ENCODE measurements at regions not wholly inside any gene's neighbourhood (a gene's known extent, or its start where the extent isn't known, plus 50 kb on each side); places are given as distances from the start of the nearest gene placed in this dataset.

DNA sequence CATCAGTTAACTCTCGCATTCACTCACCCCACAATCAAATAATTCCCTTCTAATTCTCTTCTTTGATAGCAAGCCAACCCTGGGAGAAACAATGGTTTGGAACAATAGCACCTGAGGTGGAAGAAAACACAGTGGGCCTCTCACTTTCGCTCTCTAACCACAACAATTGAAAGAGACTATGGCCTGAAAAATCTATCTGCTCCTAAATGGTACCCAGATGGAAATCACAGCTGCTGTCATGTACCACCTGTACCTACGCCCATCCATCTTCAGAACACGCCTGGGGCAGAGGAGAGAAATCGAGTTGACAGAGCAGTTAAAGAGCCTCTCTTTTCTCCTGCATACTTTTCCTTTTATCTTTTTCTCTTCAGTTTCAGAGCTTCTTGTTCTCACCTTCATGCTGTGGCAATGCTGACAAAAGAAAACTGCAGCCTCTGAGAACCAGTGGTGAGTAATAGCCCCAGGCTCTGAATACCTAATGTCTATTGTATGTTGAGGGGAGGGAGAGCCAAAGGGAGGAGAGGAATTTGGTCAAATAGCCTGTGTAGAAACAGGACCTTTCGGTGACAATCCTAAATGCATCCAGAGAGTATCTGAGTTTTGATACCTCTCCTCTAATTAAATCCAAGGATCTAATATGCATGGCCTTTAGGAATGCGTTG lies 57.7 kb downstream of the ZC3H11B start:
- Histone ChIP-seq H3K27me3 (ENCODE audit: low read length) (no peaks in the 10 kb centered on the region), H4K20me1 (ENCODE audit: low read length) (no peaks in the 10 kb centered on the region), H3K4me3 (ENCODE audit: low read length) (peak overlapping the region; percentile 30; the same call in 1 of the 2 replicates), H3K4me2 (ENCODE audit: low read length) (peak overlapping the region; percentile 60), H3K9ac (ENCODE audit: low read length) (peak overlapping the region; percentile 61), H3K4me1 (ENCODE audit: insufficient read depth, low read length) (peaks cover 23% of the 10 kb centered on the region), H2AFZ (ENCODE audit: low read length) (peak overlapping the region; percentile 3; the same call in 1 of the 2 replicates), H3K9me2 (replicated peaks; ENCODE audit: low read length) (no peaks in the 10 kb centered on the region), H3F3A (ENCODE audit: low read length, unreplicated experiment) (peaks cover 8% of the 10 kb centered on the region), H3K79me2 (ENCODE audit: low read length) (no peaks in the 10 kb centered on the region), H3K9me3 (ENCODE audit: low read length) (no peaks in the 10 kb centered on the region), H3K36me3 (ENCODE audit: low read depth, low read length) (no peaks in the 10 kb centered on the region), H3K27ac (ENCODE audit: low read length) (peak overlapping the region; percentile 89)
- intact Hi-C loops (cut with micrococcal nuclease): loop anchor here (1.0 to 10.0 kb wide), 8 partner anchors 25 to 750 kb away; no protein-coding TSS in a partner anchor
- peak; percentile 97 for DNase-seq
- CTCF ChIA-PET: interaction anchor here (0.6 to 1.7 kb wide), 5 partner anchors 12 to 252 kb away, joined by 3 to 8 read pairs (median 3); no protein-coding TSS in a partner anchor
- BruUV-seq (replicated peaks): TSS peak; percentile 80
- ATAC-seq: peak; percentile 83
- TF ChIP-seq, protein P1, sequence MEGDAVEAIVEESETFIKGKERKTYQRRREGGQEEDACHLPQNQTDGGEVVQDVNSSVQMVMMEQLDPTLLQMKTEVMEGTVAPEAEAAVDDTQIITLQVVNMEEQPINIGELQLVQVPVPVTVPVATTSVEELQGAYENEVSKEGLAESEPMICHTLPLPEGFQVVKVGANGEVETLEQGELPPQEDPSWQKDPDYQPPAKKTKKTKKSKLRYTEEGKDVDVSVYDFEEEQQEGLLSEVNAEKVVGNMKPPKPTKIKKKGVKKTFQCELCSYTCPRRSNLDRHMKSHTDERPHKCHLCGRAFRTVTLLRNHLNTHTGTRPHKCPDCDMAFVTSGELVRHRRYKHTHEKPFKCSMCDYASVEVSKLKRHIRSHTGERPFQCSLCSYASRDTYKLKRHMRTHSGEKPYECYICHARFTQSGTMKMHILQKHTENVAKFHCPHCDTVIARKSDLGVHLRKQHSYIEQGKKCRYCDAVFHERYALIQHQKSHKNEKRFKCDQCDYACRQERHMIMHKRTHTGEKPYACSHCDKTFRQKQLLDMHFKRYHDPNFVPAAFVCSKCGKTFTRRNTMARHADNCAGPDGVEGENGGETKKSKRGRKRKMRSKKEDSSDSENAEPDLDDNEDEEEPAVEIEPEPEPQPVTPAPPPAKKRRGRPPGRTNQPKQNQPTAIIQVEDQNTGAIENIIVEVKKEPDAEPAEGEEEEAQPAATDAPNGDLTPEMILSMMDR (conservative IDR thresholded peaks at IDR 0.05; ENCODE audit: low read depth, low read length): no peak
- TF ChIP-seq EZH2 (IDR thresholded peaks at IDR 0.05; ENCODE audit: low read length, unreplicated experiment): no peak
- no peak for TF ChIP-seq EZH2phosphoT487 (IDR thresholded peaks at IDR 0.05; ENCODE audit: borderline replicate concordance, low read length)
- POLR2A ChIA-PET (ENCODE audit: unreplicated experiment): no interaction called here

DNA sequence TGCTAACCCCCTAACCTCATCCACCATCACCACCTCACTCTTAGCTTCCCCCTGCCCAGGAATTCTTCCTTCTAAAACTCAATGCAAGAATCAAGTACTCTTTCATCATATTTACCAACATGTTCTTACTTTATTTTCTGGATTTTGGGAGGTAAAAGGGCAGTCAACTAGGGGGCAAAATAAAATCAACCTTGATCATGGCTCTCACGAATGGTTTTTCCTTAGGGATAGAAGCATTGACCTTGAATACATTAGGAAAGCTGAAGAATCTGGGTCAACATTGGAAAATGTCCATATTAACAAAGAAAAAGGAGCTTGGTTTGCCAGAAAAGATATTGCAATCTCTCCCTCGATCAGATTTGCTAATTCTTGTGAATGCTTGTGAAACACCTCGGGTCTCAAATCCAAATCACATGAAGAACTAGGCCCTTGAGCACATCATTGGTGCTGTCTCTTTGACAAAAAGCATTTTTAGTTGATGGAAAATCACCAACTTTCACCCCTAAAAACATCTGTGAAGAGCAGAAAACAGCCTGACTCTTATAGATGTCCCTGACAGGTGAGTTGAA lies 58.9 kb downstream of the ZC3H11B start:
- H3K79me2 ChIP-seq (ENCODE audit: low read length): no peaks in the 10 kb centered on the region
- no peaks in the 10 kb centered on the region for H3K9me2 ChIP-seq (replicated peaks; ENCODE audit: low read length)
- CTCF ChIA-PET: no interaction called here
- H3K27me3 ChIP-seq (ENCODE audit: low read length): no peaks in the 10 kb centered on the region
- no TSS peak for BruUV-seq (replicated peaks)
- H4K20me1 ChIP-seq (ENCODE audit: low read length): no peaks in the 10 kb centered on the region
- no peak overlapping the region for H2AFZ ChIP-seq (ENCODE audit: low read length)
- no peak overlapping the region for H3K4me3 ChIP-seq (ENCODE audit: low read length)
- POLR2A ChIA-PET (ENCODE audit: unreplicated experiment): no interaction called here
- H3K36me3 ChIP-seq (ENCODE audit: low read depth, low read length): no peaks in the 10 kb centered on the region
- H3F3A ChIP-seq (ENCODE audit: low read length, unreplicated experiment): peaks cover 8% of the 10 kb centered on the region
- TF ChIP-seq EZH2 (IDR thresholded peaks at IDR 0.05; ENCODE audit: low read length, unreplicated experiment) (no peak), EZH2phosphoT487 (IDR thresholded peaks at IDR 0.05; ENCODE audit: borderline replicate concordance, low read length) (no peak)
- TF ChIP-seq, protein P1 (conservative IDR thresholded peaks at IDR 0.05; ENCODE audit: low read depth, low read length): no peak
- no peak overlapping the region for H3K9ac ChIP-seq (ENCODE audit: low read length)
- no peak overlapping the region for H3K27ac ChIP-seq (ENCODE audit: low read length)
- H3K4me2 ChIP-seq (ENCODE audit: low read length): no peak overlapping the region
- ATAC-seq (no peak), DNase-seq (no peak)
- intact Hi-C loops (cut with micrococcal nuclease): loop anchor here (10.0 kb wide), 1 partner anchor 749 kb away; no protein-coding TSS in a partner anchor
- no peaks in the 10 kb centered on the region for H3K9me3 ChIP-seq (ENCODE audit: low read length)
- H3K4me1 ChIP-seq (ENCODE audit: insufficient read depth, low read length): peaks cover 23% of the 10 kb centered on the region

DNA sequence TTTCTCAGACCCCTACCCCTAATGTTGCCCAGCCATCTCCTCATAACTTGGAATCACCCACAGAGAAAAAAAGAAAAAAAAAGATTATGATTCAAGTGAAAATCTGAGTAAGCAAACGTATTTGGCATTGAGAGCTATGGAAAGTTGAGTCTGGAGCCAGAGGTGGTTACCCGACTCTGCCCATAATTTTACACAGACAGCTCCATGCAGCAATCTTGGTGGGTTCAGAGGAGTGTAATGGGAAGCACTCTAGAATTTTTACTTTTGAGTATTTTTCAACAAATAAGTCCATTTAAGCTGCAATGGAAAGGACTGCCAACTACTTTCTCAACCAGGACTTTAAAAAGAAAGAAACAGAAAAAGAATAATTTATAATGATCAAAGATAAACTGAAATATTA lies 62.7 kb downstream of the ZC3H11B start:
- ChIA-PET POLR2A (ENCODE audit: unreplicated experiment) (interaction anchor here (0.5 kb wide), 1 partner anchor 337 kb away, joined by 4 read pairs; no protein-coding TSS in a partner anchor), CTCF (no interaction called here)
- H3K79me2 ChIP-seq (ENCODE audit: low read length): no peaks in the 10 kb centered on the region
- H2AFZ ChIP-seq (ENCODE audit: low read length): no peak overlapping the region
- H3K4me1 ChIP-seq (ENCODE audit: insufficient read depth, low read length): peaks cover 7% of the 10 kb centered on the region
- H3K36me3 ChIP-seq (ENCODE audit: low read depth, low read length): no peaks in the 10 kb centered on the region
- no peak for ATAC-seq
- no peak overlapping the region for H3K9ac ChIP-seq (ENCODE audit: low read length)
- no TSS peak for BruUV-seq (replicated peaks)
- no peak overlapping the region for H3K4me3 ChIP-seq (ENCODE audit: low read length)
- intact Hi-C loops (cut with micrococcal nuclease): loop anchor here (10.0 kb wide), 1 partner anchor 745 kb away; no protein-coding TSS in a partner anchor
- no peaks in the 10 kb centered on the region for H4K20me1 ChIP-seq (ENCODE audit: low read length)
- no peak overlapping the region for H3K4me2 ChIP-seq (ENCODE audit: low read length)
- H3K27ac ChIP-seq (ENCODE audit: low read length): no peak overlapping the region
- TF ChIP-seq EZH2phosphoT487 (IDR thresholded peaks at IDR 0.05; ENCODE audit: borderline replicate concordance, low read length) (no peak), EZH2 (IDR thresholded peaks at IDR 0.05; ENCODE audit: low read length, unreplicated experiment) (no peak)
- TF ChIP-seq, protein P1 (conservative IDR thresholded peaks at IDR 0.05; ENCODE audit: low read depth, low read length): no peak
- no peaks in the 10 kb centered on the region for H3K9me2 ChIP-seq (replicated peaks; ENCODE audit: low read length)
- H3K27me3 ChIP-seq (ENCODE audit: low read length): no peaks in the 10 kb centered on the region
- no peaks in the 10 kb centered on the region for H3F3A ChIP-seq (ENCODE audit: low read length, unreplicated experiment)
- H3K9me3 ChIP-seq (ENCODE audit: low read length): no peaks in the 10 kb centered on the region
- DNase-seq: no peak

Measured in PC-3 (cell line).